Testis (tissue), 2 donors: ENCODE measurements at regions not wholly inside any gene's neighbourhood (a gene's known extent, or its start where the extent isn't known, plus 50 kb on each side); places are given as distances from the start of the nearest gene placed in this dataset.

Source experiments
- POLR2A ChIP-seq: fragments of 450-650 bp; IDR thresholded peaks from one replicate; pipeline ENCODE4 v1.6.1; 2017; ENCODE audit warnings: antibody characterized with exemption, mild to moderate bottlenecking, moderate library complexity
- TF ChIP-seq, protein P1 (sequence below), 3 experiments: fragments of 450-650 bp in 2 of 3; fragments of 200-600 bp in 1 of 3; sonication (generic) in 1 of 3; IDR thresholded peaks; one replicate each; pipeline ENCODE4 v1.5.1; 2016 to 2019; ENCODE audit warnings: antibody characterized with exemption in 3 of 3, mild to moderate bottlenecking in 2 of 3, moderate library complexity in 1 of 3

DNA sequence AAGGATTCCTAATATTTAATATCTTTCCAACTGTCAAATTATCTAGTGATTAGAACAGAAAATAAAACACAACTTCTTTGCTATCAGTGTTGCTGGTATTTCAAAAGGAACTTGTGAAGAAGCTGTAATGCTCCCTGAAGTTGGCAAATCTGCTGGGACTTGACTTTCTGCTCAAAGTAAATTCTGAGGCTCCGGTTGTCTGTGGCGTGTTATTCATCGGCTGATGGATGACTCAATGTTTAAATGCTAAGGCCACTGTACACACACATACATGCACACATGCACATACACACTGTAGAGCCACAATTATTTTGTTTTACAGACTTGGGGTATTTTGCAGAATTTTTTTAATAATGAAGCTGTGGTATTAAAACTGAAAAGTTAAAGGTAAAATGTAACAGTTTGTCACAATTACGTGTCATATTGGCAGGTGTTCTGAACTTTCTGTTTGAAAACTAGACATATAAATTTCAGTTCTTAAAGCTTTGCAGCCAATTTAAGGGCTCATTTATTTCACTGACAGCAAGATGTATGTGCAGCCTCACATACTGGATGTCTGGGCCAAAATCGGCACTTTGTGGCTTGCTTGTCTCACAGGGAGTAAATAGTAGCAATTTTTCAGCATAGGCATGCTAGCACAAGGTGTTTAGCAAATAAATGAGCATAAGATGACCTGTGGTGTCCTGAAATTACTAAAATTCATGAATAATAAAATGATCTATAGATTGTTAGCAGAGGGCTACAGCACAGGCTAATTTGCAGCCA is 1691.7 kb upstream of the PCDH20 start:
- TF ChIP-seq, protein P1, sequence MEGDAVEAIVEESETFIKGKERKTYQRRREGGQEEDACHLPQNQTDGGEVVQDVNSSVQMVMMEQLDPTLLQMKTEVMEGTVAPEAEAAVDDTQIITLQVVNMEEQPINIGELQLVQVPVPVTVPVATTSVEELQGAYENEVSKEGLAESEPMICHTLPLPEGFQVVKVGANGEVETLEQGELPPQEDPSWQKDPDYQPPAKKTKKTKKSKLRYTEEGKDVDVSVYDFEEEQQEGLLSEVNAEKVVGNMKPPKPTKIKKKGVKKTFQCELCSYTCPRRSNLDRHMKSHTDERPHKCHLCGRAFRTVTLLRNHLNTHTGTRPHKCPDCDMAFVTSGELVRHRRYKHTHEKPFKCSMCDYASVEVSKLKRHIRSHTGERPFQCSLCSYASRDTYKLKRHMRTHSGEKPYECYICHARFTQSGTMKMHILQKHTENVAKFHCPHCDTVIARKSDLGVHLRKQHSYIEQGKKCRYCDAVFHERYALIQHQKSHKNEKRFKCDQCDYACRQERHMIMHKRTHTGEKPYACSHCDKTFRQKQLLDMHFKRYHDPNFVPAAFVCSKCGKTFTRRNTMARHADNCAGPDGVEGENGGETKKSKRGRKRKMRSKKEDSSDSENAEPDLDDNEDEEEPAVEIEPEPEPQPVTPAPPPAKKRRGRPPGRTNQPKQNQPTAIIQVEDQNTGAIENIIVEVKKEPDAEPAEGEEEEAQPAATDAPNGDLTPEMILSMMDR (IDR thresholded peaks at IDR 0.05) = no peak
- TF ChIP-seq POLR2A = no peak
